NCI-H187 (cell line): ENCODE measurements at regions not wholly inside any gene's neighbourhood (a gene's known extent, or its start where the extent isn't known, plus 50 kb on each side); places are given as distances from the start of the nearest gene placed in this dataset.
"Not testable (repeated sequence)": the region's sequence is repeated elsewhere in the genome, so short reads cannot be mapped to it uniquely, and the experiment has no call there.

ENCODE experiments used
- DNase-seq, 2 experiments: peaks; one replicate each; lab custom pipeline; 2025; lab: John Stamatoyannopoulos, UW

DNA sequence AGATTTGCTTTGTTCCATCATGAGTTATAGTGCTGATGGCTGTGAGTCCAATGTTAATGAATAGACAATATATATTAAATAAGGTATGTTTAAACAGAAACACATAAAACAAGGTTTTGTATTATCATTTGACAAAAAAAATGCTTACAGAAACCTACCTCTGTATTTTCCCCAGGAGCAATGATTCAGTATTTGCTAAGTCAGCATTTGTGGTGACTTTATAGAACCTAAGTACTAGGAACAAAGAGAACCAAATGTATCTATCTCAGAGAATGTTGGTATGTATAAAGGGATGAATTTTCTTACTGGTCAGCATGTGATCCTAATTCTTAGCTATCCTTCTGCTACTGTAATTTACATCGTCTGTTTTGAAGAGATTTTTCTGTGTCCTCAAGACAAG, 421.5 kb upstream of the SEL1L start:
- no peak for DNase-seq

- no peak for DNase-seq
Observed at GRCh38 chr14:81960781-81961180, 427.1 kb upstream of the SEL1L start.

DNA sequence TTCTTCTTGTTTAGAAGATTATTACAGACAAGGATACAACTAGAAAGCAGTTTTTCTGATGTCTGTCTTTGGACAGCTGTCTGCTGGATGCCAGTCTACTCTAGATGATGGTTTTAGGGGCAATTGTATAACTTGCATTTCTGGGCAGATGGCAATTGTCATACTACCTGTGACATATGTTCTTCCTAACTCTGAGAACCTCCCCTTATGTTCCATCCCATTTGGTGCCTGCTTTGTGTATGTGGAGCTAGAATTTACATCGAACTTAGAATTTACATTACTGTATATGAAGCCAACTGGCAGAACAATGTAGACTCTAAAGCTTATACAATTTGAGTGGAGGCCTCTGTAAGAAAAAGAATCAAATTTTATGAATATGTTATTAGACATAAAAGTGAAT, 430.2 kb upstream of the SEL1L start:
- no peak for DNase-seq

DNA sequence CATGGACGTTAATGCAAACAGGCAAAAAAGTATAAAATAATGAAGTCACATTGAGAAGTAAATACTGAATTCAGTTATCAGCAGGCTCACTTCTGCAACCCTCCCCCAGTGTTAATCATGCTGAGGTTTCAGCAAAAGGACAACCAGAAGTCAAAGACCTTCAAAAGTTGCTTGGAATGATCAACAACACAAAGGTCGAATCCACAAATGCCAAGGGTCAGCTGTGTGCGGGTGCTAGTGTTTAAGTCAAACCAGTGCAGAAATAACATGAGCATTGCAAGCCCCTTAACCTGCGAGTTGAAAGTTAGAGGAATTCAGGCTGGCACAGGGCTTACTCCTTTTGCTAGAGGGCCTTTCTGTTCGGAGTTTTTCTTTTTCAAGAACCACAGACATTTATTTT, 436.7 kb upstream of the SEL1L start:
- no peak for DNase-seq

GRCh38 chr14:81971911-81972310, 438.3 kb upstream of the SEL1L start:
- DNase-seq = no peak

GRCh38 chr14:81972601-81973000, 438.9 kb upstream of the SEL1L start:
- no peak for DNase-seq

- no peak for DNase-seq
Observed at GRCh38 chr14:81974543-81974942, 440.9 kb upstream of the SEL1L start.

GRCh38 chr14:81980601-81981306, 447.1 kb upstream of the SEL1L start:
- DNase-seq = no peak

DNA sequence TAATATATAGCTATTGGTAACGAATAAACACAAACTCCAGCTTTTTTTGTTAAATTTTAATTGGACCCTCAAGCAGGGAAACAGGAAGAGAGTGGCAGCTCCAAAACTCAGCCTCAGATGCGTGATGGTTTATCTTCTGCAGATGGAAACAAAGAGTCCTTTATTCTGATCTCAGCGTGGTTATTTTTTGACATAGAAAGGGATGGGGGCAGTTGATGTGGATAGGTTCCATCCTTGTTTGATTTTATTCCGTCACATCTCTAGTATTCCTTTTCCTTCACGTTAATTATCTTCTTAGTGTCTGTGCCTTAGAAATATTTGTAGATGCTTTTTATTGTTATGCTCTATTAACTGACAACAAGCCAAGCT, 447.6 kb upstream of the SEL1L start:
- DNase-seq = no peak

DNA sequence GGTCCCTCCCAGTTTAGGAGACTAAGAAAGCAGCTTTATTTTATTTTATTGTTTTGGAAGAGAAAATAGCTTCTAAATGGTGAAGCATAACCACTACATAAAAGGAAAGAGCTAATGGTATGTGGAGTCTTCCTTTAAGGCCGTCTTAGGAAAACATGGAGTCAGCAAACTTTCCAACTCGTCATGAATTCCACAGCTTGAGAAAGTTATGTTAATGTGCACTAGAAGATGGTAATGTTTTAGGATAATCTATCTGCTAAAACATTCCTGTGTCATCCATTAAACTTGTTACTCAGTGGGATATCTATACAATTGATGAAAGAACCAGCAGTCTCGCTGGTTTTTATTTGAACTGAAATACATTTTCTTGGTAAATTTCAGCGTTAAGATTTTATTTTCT, 448.4 kb upstream of the SEL1L start:
- DNase-seq = no peak

DNA sequence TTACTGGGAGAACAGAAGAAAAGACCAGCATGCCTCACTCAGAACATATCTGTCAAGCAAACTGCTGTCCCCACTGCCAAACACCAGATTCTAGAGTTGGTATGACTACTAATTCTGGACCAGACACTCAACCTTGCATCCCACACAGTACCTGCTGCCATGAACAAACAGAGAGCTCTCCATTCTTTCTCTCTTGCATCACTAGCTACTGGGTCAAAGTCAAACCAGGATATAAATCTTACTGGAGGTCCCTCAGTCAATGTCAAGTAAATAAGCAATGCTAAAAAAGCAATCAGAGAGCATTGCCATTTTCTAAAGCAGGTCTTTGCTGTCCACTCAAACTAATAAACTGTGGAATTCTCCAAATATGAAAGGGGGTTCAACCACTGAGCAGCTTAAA, 452.4 kb upstream of the SEL1L start:
- DNase-seq = no peak

GRCh38 chr14:81989211-81989610, 455.6 kb upstream of the SEL1L start:
- no peak for DNase-seq

- DNase-seq = peak; percentile 22 to 42
Observed at GRCh38 chr14:81990312-81990761, 456.7 kb upstream of the SEL1L start.

- no peak for DNase-seq
Observed at GRCh38 chr14:81991998-81992397, 458.3 kb upstream of the SEL1L start.

GRCh38 chr14:81993432-81993831, 459.8 kb upstream of the SEL1L start:
- DNase-seq = no peak

- no peak for DNase-seq
Observed at GRCh38 chr14:82003426-82003825, 469.8 kb upstream of the SEL1L start.

DNA sequence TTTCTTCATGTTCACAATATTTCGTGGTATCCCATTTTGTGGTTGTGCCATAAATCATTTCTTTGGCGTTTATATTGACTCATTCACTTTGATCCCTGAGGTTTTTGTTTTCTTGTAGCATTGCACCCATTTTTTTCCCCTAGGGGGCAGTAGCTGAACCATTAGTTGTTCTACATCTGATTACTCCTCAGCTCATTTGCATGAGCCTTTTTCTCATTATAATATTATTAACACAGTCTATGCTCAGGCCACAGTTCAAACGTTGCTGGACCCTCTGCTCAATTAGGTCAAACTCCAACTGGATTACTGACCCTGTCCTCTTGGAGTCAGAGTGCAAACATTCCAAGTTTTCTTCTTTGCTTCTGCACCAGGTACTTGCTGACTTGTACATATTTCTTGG, 475.4 kb upstream of the SEL1L start:
- DNase-seq = no peak

- DNase-seq = no peak
Observed at GRCh38 chr14:82009993-82010392, 476.3 kb upstream of the SEL1L start.

DNA sequence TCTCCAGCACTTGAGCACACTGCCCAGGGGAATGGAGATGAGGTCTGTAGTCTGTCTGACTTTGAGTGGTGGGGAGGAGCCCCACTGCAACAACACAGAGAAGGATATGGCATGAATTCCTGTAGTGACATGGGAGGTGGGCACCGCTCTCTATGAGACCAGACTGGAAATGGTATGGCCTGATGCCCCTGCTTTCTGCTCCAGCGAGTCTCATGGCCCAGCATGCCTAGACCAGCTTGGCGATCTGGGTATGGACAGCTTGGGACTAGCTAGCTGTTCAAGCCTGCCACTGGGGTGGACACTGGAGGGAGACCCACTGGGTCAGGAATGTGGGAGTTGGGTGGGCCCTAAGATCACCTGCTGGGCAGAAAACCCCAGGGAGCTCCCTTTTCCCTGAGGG, 477.8 kb upstream of the SEL1L start:
- DNase-seq = no peak

DNA sequence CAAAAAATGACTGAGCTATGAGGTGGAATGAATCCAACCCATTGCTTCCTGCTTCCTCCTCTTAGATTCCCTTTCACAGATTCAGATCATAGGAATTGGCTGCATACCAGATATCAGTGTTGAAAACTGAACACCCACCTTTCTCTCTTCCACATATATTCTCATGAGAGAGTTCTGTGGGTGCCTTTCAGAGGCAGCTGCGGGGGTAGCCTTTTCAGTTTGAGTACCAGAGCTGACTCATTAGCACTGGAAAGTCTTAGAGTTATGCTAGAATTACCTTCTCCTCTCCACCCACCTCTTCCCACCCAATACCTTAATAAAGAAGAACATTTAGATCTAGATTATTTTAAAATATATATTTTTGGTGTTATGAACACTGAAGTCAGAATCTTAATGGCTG, 495.4 kb upstream of the SEL1L start:
- no peak for DNase-seq

DNA sequence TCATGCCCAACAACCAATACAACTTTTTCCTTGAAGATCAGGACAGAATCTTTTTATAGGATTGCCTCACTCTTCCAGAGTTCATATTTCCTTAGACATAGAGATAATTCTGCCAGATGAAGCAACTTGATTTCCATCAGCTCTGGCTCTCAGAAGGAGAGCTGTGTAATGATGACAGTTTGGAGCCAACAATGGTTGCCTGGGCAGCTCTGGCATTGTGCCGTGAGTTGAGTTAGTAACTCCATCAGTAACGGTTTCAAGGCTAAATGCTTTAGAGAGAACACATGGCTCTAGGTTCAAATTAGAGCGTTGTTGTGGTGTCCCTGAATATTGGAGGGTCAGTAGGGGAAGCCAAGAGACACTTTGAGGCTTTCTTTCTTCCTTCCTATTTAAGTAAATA, 501.7 kb upstream of the SEL1L start:
- DNase-seq = no peak

DNA sequence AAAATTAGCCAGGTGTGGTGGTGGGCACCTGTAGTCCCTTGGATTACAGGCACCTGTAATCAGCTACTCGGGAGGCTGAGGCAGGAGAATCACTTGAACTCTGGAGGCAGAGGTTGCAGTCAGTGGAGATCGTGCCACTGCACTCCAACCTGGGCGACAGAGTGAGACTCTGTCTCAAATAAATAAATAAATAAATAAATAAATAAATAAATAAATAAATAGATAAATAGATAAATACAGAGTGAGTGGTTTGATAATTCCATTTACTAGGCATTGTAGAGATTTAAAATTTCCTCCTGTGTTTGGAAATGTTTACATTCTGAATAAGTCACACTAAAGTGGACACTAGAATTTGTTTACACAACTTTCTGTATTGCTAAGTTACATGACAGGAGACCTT, 504.4 kb upstream of the SEL1L start:
- not testable (repeated sequence) for DNase-seq

DNA sequence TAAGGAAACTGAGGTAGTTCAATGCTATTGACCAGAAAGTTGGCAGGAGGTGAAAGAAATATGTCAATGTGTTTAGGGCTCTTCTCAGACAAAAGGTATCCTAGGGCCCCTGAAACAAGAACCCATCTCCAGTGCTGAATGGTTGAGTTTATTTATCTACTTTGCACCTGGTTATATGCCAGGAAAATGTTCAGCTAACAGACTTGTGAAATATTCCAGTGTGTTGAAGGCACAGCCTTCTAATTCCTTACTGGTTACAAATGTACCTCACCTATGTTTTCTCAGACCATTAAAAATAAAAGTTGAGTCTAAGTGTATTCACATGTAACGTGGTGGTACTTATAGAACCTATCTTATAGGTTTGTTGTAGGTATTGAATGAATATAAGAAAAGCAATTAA, 511.7 kb upstream of the SEL1L start:
- no peak for DNase-seq

DNA sequence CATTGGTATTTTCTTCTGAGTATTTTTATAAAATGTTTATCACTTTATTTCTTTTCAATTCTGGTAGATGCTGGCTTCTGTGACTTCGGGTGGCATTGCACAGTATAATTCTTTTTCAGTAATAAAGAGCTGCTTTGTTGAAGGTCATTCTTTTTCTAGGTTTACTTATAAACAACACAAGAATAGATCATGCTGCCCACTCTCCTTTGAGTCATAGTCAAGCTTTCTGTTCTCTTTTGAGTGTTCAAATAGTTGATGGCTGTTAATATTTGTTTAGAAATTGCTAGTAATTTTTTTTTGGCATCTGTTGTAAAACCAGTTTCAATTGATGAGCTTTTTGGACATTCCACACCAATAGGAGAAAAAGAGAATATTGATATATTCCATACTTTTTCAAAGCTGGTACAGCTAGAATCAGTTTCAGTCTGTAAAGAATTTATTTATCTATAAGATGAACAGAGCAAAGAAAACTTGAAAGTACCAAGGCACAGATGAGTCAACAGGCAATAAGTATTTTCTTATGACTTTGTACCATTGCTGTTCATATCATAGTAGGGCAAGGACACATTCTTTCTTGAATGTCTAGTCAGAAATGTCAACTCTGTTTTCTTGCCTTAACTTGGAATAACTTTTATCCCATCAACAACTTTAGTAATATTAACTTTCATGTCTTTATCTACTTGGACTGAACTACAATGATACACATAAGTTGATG, 513.0 kb upstream of the SEL1L start:
- no peak for DNase-seq
